ENCODE measurements at regions not wholly inside any gene's neighbourhood (a gene's known extent, or its start where the extent isn't known, plus 50 kb on each side); places are given as distances from the start of the nearest gene placed in this dataset.

GRCh38 chr4:124939908-124940307 lies 227.4 kb upstream of the ANKRD50 start:
- TF ChIP-seq TCF4 (CRISPR knock-in tag; IDR thresholded peaks at IDR 0.05; ENCODE audit: borderline replicate concordance) = no peak
- TF ChIP-seq, protein P1, sequence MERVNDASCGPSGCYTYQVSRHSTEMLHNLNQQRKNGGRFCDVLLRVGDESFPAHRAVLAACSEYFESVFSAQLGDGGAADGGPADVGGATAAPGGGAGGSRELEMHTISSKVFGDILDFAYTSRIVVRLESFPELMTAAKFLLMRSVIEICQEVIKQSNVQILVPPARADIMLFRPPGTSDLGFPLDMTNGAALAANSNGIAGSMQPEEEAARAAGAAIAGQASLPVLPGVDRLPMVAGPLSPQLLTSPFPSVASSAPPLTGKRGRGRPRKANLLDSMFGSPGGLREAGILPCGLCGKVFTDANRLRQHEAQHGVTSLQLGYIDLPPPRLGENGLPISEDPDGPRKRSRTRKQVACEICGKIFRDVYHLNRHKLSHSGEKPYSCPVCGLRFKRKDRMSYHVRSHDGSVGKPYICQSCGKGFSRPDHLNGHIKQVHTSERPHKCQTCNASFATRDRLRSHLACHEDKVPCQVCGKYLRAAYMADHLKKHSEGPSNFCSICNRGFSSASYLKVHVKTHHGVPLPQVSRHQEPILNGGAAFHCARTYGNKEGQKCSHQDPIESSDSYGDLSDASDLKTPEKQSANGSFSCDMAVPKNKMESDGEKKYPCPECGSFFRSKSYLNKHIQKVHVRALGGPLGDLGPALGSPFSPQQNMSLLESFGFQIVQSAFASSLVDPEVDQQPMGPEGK (CRISPR knock-in tag; IDR thresholded peaks at IDR 0.05; ENCODE audit: borderline replicate concordance) = no peak
- TF ChIP-seq ZC3H10 (CRISPR knock-in tag; IDR thresholded peaks at IDR 0.05) = no peak
- no peak for TF ChIP-seq ISL1 (CRISPR knock-in tag; IDR thresholded peaks at IDR 0.05)
- TF ChIP-seq ZFP3 (CRISPR knock-in tag; IDR thresholded peaks at IDR 0.05) = no peak
- no peak for TF ChIP-seq BACH2 (CRISPR knock-in tag; IDR thresholded peaks at IDR 0.05; ENCODE audit: borderline replicate concordance)
- no peak for TF ChIP-seq OSR1 (CRISPR knock-in tag; IDR thresholded peaks at IDR 0.05)
- TF ChIP-seq GLIS3 (CRISPR knock-in tag; IDR thresholded peaks at IDR 0.05) = no peak
